GM19239 (cell line): ENCODE measurements at regions not wholly inside any gene's neighbourhood (a gene's known extent, or its start where the extent isn't known, plus 50 kb on each side); places are given as distances from the start of the nearest gene placed in this dataset.

Experiments used
- DNase-seq: peaks from one replicate; pipeline ENCODE4 v3.0.0; 2011; ENCODE audit warnings: low spot score; ENCODE audit not compliant: insufficient read length
- FAIRE-seq: peaks from 2 replicates; lab custom pipeline; 2011; peaks lifted over from hg19 to GRCh38; lab: Jason Lieb, UNC

- no peak for FAIRE-seq
- no peak for DNase-seq
Observed at GRCh38 chr3:55190331-55190730, 262.5 kb upstream of the LRTM1 start.

GRCh38 chr3:55189359-55189801, 261.5 kb upstream of the LRTM1 start:
- DNase-seq = no peak
- FAIRE-seq = no peak

- DNase-seq (no peak), FAIRE-seq (no peak)
Observed at GRCh38 chr3:55185380-55185779, 257.5 kb upstream of the LRTM1 start.

GRCh38 chr3:55183201-55183600, 255.3 kb upstream of the LRTM1 start:
- FAIRE-seq = no peak
- no peak for DNase-seq

GRCh38 chr3:55180936-55181535, 253.2 kb upstream of the LRTM1 start:
- DNase-seq = peak; percentile 10
- no peak for FAIRE-seq

- FAIRE-seq (no peak), DNase-seq (no peak)
Observed at GRCh38 chr3:55180161-55180560, 252.3 kb upstream of the LRTM1 start.

GRCh38 chr3:55178336-55178735, 250.5 kb upstream of the LRTM1 start:
- FAIRE-seq (no peak), DNase-seq (no peak)

GRCh38 chr3:55177749-55178148, 249.9 kb upstream of the LRTM1 start:
- DNase-seq (no peak), FAIRE-seq (no peak)

- no peak for FAIRE-seq
Observed at GRCh38 chr3:55175423-55175822, 247.6 kb upstream of the LRTM1 start.

GRCh38 chr3:55174747-55175146, 246.9 kb upstream of the LRTM1 start:
- DNase-seq (no peak), FAIRE-seq (no peak)

More at GRCh38 chr3:55175423-55175822, 247.6 kb upstream of the LRTM1 start:
- DNase-seq = no peak

GRCh38 chr3:55173504-55173903, 245.6 kb upstream of the LRTM1 start:
- FAIRE-seq = no peak
- DNase-seq = no peak

GRCh38 chr3:55172913-55173312, 245.1 kb upstream of the LRTM1 start:
- no peak for DNase-seq
- no peak for FAIRE-seq

- DNase-seq (no peak), FAIRE-seq (no peak)
Observed at GRCh38 chr3:55170444-55170843, 242.6 kb upstream of the LRTM1 start.

GRCh38 chr3:55169608-55170072, 241.8 kb upstream of the LRTM1 start:
- no peak for DNase-seq
- FAIRE-seq = no peak

- DNase-seq (no peak), FAIRE-seq (no peak)
Observed at GRCh38 chr3:55169161-55169560, 241.3 kb upstream of the LRTM1 start.

- FAIRE-seq (no peak), DNase-seq (no peak)
Observed at GRCh38 chr3:55167586-55168317, 239.9 kb upstream of the LRTM1 start.

GRCh38 chr3:55166576-55167555, 239.0 kb upstream of the LRTM1 start:
- no peak for FAIRE-seq

GRCh38 chr3:55165704-55166405, 238.0 kb upstream of the LRTM1 start:
- DNase-seq (no peak), FAIRE-seq (no peak)

More at GRCh38 chr3:55166576-55167555, 239.0 kb upstream of the LRTM1 start:
- DNase-seq = no peak

GRCh38 chr3:55165278-55165677, 237.4 kb upstream of the LRTM1 start:
- DNase-seq = no peak
- no peak for FAIRE-seq

- FAIRE-seq (no peak), DNase-seq (no peak)
Observed at GRCh38 chr3:55164876-55165275, 237.0 kb upstream of the LRTM1 start.
